HG02840 (cell line): ENCODE measurements at regions not wholly inside any gene's neighbourhood (a gene's known extent, or its start where the extent isn't known, plus 50 kb on each side); places are given as distances from the start of the nearest gene placed in this dataset.
"Not testable (repeated sequence)": the region's sequence is repeated elsewhere in the genome, so short reads cannot be mapped to it uniquely, and the experiment has no call there.

ENCODE experiments used
- ATAC-seq: cut with Tn5 transposase; IDR thresholded peaks from one replicate; pipeline ENCODE4 v1.9.1; 2021; ENCODE audit warnings: mild to moderate bottlenecking, moderate library complexity, moderate number of reproducible peaks; ENCODE audit not compliant: unreplicated experiment, low FRiP score

- ATAC-seq: no peak
Observed at GRCh38 chr12:89825591-89826449, 117.2 kb upstream of the ATP2B1 start.

- no peak for ATAC-seq
Observed at GRCh38 chr12:89824822-89825221, 116.2 kb upstream of the ATP2B1 start.

DNA sequence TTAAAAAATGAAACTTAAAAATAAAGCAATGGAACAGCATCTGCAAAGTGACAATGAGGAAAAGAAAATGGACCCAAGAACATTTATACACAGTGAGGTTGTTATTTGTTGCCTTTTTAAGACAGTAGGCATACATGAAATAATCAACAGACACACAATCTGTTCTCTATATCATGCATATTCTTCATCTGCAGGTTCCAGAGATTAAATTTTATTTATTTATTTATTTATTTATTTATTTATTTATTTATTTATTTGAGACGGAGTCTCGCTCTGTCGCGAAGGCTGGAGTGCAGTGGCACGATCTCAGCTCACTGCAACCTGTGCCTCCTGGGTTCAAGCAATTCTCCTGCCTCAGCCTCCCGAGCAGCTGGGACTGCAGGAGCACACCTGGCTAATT lies 114.4 kb upstream of the ATP2B1 start:
- not testable (repeated sequence) for ATAC-seq

- no peak for ATAC-seq
Observed at GRCh38 chr12:89821896-89822295, 113.3 kb upstream of the ATP2B1 start.

DNA sequence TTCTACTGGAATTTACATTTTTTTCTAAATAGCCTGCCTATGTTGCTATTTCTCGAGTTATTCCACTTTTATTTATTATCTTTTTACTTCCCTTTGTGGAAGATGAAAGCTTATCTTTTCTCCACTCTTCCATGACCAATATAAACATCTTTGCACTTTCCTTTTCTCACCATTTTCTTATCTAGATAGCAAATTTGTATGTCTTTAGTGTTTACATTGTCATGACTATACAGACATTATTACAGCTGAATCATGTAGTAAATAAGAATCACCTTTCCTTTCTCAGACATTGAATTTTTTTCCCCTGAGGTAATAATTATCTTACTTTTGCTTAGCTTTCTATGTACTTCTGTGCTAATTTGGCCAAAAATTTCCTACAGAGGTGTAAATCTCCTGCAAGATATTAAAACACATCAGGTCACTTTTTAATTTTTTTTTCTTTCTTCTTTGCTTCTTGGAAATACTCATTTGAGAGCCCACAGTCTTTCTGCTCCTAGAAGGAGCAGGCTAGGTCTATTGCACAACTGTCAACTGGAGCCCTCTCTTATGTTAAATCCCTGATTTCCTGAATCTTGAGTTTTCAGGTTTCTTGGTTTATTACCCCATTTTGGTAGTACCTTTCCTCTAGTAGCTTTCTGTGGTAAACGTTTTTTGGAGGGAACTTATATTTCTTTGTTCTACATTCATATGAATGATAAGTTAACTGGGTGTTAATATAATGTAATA lies 109.0 kb upstream of the ATP2B1 start:
- ATAC-seq: no peak

GRCh38 chr12:89815225-89815624 lies 106.6 kb upstream of the ATP2B1 start:
- ATAC-seq: no peak

DNA sequence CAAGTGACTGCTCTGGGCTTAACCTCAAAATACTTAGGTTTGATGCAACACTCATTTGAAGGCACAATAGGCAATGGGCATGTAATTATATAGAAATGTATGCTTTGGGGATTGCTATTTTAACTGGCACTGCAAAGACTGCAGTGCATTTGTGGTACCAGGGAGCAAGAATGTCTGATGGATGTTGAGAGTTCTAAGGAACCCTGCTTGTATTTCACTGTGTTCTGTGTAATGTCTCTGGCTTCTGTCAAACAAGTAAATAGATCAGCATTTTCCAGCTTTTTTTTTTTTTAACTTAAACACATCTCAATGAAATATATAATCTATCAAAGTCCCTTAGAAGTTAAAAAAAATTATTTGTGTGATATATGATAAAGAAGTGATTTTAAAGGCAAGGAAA lies 94.8 kb upstream of the ATP2B1 start:
- ATAC-seq: no peak

GRCh38 chr12:89801284-89801683 lies 92.6 kb upstream of the ATP2B1 start:
- no peak for ATAC-seq

GRCh38 chr12:89800435-89800834 lies 91.8 kb upstream of the ATP2B1 start:
- no peak for ATAC-seq

- ATAC-seq: no peak
Observed at GRCh38 chr12:89799316-89799715, 90.7 kb upstream of the ATP2B1 start.

DNA sequence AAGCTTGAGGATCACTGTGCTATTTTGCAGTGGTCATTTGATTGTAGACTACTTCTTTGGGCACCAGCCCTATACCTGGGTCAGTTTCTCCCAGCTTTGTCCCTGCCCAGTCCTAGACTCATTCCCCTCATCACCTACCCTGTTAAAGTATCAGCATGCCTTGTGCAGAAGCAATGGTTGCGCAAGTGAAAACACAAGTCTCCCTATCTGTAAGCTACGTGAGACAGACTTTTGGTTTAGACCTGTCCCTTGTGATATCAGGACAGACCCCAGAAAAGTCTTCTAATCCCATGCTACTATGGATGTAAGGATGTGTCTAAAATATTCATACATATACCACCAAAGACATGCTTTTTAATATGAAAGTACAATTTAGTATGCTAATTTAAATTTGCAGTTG lies 88.8 kb upstream of the ATP2B1 start:
- ATAC-seq: no peak

- no peak for ATAC-seq
Observed at GRCh38 chr12:89796798-89797382, 88.3 kb upstream of the ATP2B1 start.

- ATAC-seq: no peak
Observed at GRCh38 chr12:89793946-89794345, 85.3 kb upstream of the ATP2B1 start.

DNA sequence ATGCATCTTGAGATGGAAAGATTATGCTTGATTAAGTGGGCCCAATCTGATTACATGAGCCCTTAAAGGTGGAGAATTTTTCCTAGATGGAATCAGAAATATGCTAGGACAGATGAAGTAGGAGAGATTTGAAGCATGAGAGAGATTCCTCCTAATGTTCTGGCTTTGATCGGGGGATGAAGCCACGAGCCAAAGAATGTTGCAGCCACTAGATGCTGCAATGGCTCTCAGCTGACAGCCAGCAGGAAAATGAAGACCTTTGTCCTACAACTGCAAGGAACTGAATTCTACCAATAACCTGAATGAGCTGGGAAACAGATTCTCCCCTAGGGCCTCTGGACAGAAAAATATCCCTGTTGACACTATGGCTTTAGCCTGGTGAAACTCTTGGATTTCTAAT lies 82.6 kb upstream of the ATP2B1 start:
- no peak for ATAC-seq

GRCh38 chr12:89789862-89790261 lies 81.2 kb upstream of the ATP2B1 start:
- no peak for ATAC-seq

GRCh38 chr12:89787763-89788162 lies 79.1 kb upstream of the ATP2B1 start:
- ATAC-seq: no peak

- ATAC-seq: no peak
Observed at GRCh38 chr12:89786177-89786810, 77.7 kb upstream of the ATP2B1 start.

GRCh38 chr12:89783359-89784060 lies 74.9 kb upstream of the ATP2B1 start:
- ATAC-seq: no peak

DNA sequence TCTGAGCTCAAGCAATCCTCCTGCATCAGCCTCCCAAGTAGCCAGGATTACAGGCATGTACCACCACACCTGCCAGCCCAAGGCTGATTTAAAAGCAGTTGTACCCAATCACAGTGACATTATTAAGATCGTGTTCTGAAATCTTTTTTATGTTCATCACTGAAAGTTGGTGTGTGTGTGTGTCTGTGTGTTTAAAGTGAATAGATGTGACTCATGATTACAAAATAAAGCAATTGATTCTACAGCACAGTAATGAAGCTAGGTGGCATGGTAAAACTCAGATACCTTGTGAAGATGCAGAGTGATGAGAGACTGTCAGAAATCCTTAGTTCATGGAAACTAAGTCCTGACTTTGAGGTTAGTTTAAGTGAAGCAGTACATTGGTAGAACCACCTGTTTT lies 74.2 kb upstream of the ATP2B1 start:
- ATAC-seq: no peak

DNA sequence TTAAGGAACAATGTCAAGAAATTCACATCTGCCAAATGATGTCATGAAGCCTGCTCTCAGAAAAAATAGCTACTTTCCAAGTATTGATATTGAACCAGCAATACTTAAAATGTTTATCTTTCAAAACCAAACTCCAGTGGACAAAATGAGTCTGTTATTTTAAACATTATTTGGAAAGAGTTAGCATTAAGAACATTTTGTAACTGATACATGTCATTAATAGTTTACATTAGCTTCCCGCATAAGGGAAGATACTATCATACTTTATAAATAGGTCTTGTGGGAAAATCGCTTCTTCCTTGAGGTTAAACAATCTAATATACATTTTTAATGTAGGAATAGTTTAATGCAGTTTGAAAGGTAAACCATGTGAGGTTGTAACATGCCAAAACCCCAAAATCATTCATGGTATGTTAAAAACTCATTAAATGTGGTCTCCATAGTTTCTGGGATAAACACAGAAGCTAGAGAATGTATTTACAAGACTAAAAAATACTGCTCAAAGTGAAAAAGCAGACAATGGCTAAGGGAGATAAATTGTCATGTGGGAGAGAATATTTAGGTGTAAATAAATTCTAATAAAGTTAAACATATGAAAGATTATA lies 73.4 kb upstream of the ATP2B1 start:
- ATAC-seq: no peak
